GM12878 (cell line): ENCODE measurements at regions not wholly inside any gene's neighbourhood (a gene's known extent, or its start where the extent isn't known, plus 50 kb on each side); places are given as distances from the start of the nearest gene placed in this dataset.

Source experiments
- ATAC-seq: fragments of 200-7000 bp; cut with Tn5 transposase; 3 replicates; pipeline ENCODE4 v1.9.1; 2020; ENCODE audit warnings: mild to moderate bottlenecking, moderate library complexity
- BruUV-seq: library from RNA; stranded (reverse); fragments of 400-500 nt; replicated peaks from 2 replicates; lab custom pipeline; 2021; lab: Mats Ljungman, UMichigan
- CTCF ChIA-PET: fragments of 300-600 bp; sonication (Branson Sonifier 250); formaldehyde crosslinking; extraction: SDS; loops from one replicate; lab custom pipeline; 2021; ENCODE audit warnings: inconsistent platforms; lab: Yijun Ruan, JAX
- POLR2A ChIA-PET: fragments of 350-600 bp; formaldehyde crosslinking; extraction: SDS; loops from one replicate; lab custom pipeline; 2021; ENCODE audit warnings: inconsistent platforms; lab: Charles Lee
- RAD21 ChIA-PET: fragments of 300-600 bp; sonication (Branson Sonifier 250); formaldehyde crosslinking; loops from one replicate; lab custom pipeline; 2023; ENCODE audit warnings: antibody characterized with exemption; ENCODE audit not compliant: unreplicated experiment; lab: Charles Lee
- SMC1A ChIA-PET: fragments of 300-600 bp; sonication (Branson Sonifier 250); formaldehyde crosslinking; loops from one replicate; lab custom pipeline; 2023; ENCODE audit not compliant: unreplicated experiment, uncharacterized antibody; lab: Charles Lee
- DNase-seq: peaks from one replicate; pipeline ENCODE4 v3.0.0-alpha.2; 2011; ENCODE audit warnings: low read depth, low spot score
- FAIRE-seq: peaks from 3 replicates; lab custom pipeline; 2011; peaks lifted over from hg19 to GRCh38; lab: Jason Lieb, UNC
- H2AFZ ChIP-seq: 2 replicates; pipeline ENCODE4 v1.6.0; 2011; ENCODE audit warnings: low read depth, low read length, control low read depth; ENCODE audit not compliant: control insufficient read depth
- H3K27ac ChIP-seq: 2 replicates; pipeline ENCODE4 v1.5.1; 2011; ENCODE audit warnings: control low read depth; ENCODE audit not compliant: control insufficient read depth, insufficient read depth
- H3K27me3 ChIP-seq, 2 experiments: replicated peaks in 1 of 2; 2 replicates each; pipeline versions ENCODE4 v1.6.0 to v1.6.1; 2011; ENCODE audit warnings: low read length in 1 of 2; ENCODE audit not compliant: control insufficient read depth in 2 of 2, insufficient read depth in 2 of 2
- H3K36me3 ChIP-seq, 2 experiments: 2 replicates each; pipeline ENCODE4 v1.5.1; 2011; ENCODE audit warnings: low read length in 1 of 2; ENCODE audit not compliant: control insufficient read depth in 2 of 2, insufficient read depth in 2 of 2
- H3K4me1 ChIP-seq: 2 replicates; pipeline ENCODE4 v1.6.1; 2011; ENCODE audit warnings: mild to moderate bottlenecking, low read length, moderate library complexity, mixed read lengths; ENCODE audit not compliant: control insufficient read depth, insufficient read depth
- H3K4me2 ChIP-seq: 2 replicates; pipeline ENCODE4 v1.6.0; 2011; ENCODE audit warnings: control low read depth; ENCODE audit not compliant: control insufficient read depth, insufficient read depth
- H3K4me3 ChIP-seq: fragments of 200-600 bp; sonication (generic); 2 replicates; pipeline ENCODE4 v1.5.1; 2016
- H3K79me2 ChIP-seq: 2 replicates; pipeline ENCODE4 v1.6.0; 2011; ENCODE audit warnings: low read length; ENCODE audit not compliant: control insufficient read depth, insufficient read depth
- H3K9ac ChIP-seq: 2 replicates; pipeline ENCODE4 v1.8.0; 2011; ENCODE audit warnings: low read length, control low read depth, mixed read lengths; ENCODE audit not compliant: control insufficient read depth, insufficient read depth
- H3K9me3 ChIP-seq: replicated peaks from 3 replicates; pipeline ENCODE4 v1.5.1; 2011; ENCODE audit warnings: mild to moderate bottlenecking, low read length; ENCODE audit not compliant: control insufficient read depth, insufficient read depth
- H4K20me1 ChIP-seq: 2 replicates; pipeline ENCODE4 v1.6.0; 2011; ENCODE audit not compliant: control insufficient read depth, insufficient read depth
- CBFB ChIP-seq: IDR thresholded peaks from 2 replicates; pipeline ENCODE4 v1.6.1; 2016; ENCODE audit warnings: antibody characterized with exemption, low read depth
- CEBPB ChIP-seq, 2 experiments: fragments of 150-350 bp in 1 of 2; IDR thresholded peaks; 2 replicates each; pipeline ENCODE4 v1.6.1; 2012 to 2014; ENCODE audit warnings: low read depth in 2 of 2, low read length in 2 of 2, borderline replicate concordance in 1 of 2, inconsistent platforms in 1 of 2
- EGR1 ChIP-seq, 2 experiments: IDR thresholded peaks; 1 replicate in 1 of 2; 2 replicates in 1 of 2; pipeline ENCODE4 v1.6.1; 2011 to 2012; ENCODE audit warnings: low read depth in 2 of 2, low read length in 2 of 2, borderline replicate concordance in 1 of 2, mild to moderate bottlenecking in 1 of 2, moderate library complexity in 1 of 2
- GABPA ChIP-seq: IDR thresholded peaks from 2 replicates; pipeline ENCODE4 v1.6.1; 2014; ENCODE audit warnings: antibody characterized with exemption, low read depth, mild to moderate bottlenecking, inconsistent platforms
- NBN ChIP-seq: fragments of 450-650 bp; IDR thresholded peaks from 2 replicates; pipeline ENCODE4 v1.6.1; 2016
- RB1 ChIP-seq: fragments of 450-650 bp; formaldehyde crosslinking; IDR thresholded peaks from 2 replicates; pipeline ENCODE4 v1.6.1; 2017; ENCODE audit warnings: mild to moderate bottlenecking, borderline replicate concordance
- RFX5 ChIP-seq: IDR thresholded peaks from 2 replicates; pipeline ENCODE4 v1.6.1; 2011; ENCODE audit warnings: low read depth, low read length, improper control_type of control experiment
- SRF ChIP-seq, 2 experiments: IDR thresholded peaks; 2 replicates each; pipeline ENCODE4 v1.6.1; 2011; ENCODE audit warnings: low read depth in 2 of 2, low read length in 2 of 2, mild to moderate bottlenecking in 1 of 2, moderate library complexity in 1 of 2
- STAT1 ChIP-seq: fragments of 450-650 bp; conservative IDR thresholded peaks from 2 replicates; pipeline ENCODE4 v1.6.1; 2014; ENCODE audit warnings: antibody characterized with exemption, mild to moderate bottlenecking
- SUZ12 ChIP-seq: fragments of 200-600 bp; sonication (generic); IDR thresholded peaks from one replicate; pipeline ENCODE4 v1.6.1; 2018; ENCODE audit warnings: antibody characterized with exemption, mild to moderate bottlenecking; ENCODE audit not compliant: unreplicated experiment
- ZBED1 ChIP-seq: IDR thresholded peaks from 2 replicates; pipeline ENCODE4 v1.6.1; 2016; ENCODE audit warnings: borderline replicate concordance
- in situ Hi-C: fragments of 300-500 bp; cut with MboI; formaldehyde crosslinking; loops from 9 replicates; pipeline ENCODE4 v1.14.3; 2018; ENCODE audit warnings: mixed read lengths
- intact Hi-C: fragments of 100-400 bp; cut with micrococcal nuclease; formaldehyde crosslinking; loops from one replicate; pipeline ENCODE4 v1.14.2; 2022; ENCODE audit not compliant: unreplicated experiment
- TF ChIP-seq, protein P1 (sequence below): fragments of 450-650 bp; IDR thresholded peaks from 2 replicates; pipeline ENCODE4 v1.6.1; 2017; ENCODE audit warnings: mild to moderate bottlenecking
- TF ChIP-seq, protein P2 (sequence below): IDR thresholded peaks from 2 replicates; pipeline ENCODE4 v1.6.1; 2012; ENCODE audit warnings: low read depth, low read length, improper control_type of control experiment

DNA sequence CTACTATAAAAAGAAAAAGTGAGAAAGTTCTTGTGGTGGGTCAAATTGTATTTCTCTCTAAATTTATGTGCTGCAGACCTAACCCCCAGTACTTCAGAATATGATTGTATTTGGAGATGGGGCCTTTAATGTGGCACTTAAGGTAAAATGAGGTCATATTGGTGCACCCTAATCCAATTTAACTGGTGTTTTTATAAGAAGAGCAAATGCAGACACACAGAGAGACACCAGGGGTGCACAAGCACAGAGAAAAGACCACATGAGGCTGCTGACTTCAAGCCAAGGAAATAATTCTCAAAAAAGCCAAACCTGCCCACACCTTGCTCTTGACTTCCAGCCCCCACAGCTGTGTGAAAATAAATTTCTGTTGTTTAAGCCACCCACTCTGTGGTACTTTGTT lies 80.2 kb upstream of the HTR4 start:
- in situ Hi-C loops (loop anchor here (10.0 kb wide), 1 partner anchor 380 kb away; no protein-coding TSS in a partner anchor), intact Hi-C loops (loop anchor here (5.0 kb wide), 1 partner anchor 537 kb away; no protein-coding TSS in a partner anchor)
- no peak overlapping the region for H3K4me3 ChIP-seq
- FAIRE-seq, result no peak
- H3K27ac ChIP-seq, result no peak overlapping the region
- H3K9me3 ChIP-seq, result no peaks in the 10 kb centered on the region
- no peak for TF ChIP-seq CEBPB (IDR thresholded peaks at IDR 0.05; ENCODE audit: borderline replicate concordance in 1 of 2, low read depth in 2 of 2, low read length in 2 of 2)
- TF ChIP-seq GABPA, result no peak
- TF ChIP-seq CBFB, result no peak
- no peak for TF ChIP-seq STAT1
- TF ChIP-seq, protein P1, sequence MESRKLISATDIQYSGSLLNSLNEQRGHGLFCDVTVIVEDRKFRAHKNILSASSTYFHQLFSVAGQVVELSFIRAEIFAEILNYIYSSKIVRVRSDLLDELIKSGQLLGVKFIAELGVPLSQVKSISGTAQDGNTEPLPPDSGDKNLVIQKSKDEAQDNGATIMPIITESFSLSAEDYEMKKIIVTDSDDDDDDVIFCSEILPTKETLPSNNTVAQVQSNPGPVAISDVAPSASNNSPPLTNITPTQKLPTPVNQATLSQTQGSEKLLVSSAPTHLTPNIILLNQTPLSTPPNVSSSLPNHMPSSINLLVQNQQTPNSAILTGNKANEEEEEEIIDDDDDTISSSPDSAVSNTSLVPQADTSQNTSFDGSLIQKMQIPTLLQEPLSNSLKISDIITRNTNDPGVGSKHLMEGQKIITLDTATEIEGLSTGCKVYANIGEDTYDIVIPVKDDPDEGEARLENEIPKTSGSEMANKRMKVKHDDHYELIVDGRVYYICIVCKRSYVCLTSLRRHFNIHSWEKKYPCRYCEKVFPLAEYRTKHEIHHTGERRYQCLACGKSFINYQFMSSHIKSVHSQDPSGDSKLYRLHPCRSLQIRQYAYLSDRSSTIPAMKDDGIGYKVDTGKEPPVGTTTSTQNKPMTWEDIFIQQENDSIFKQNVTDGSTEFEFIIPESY, result no peak
- no peak for TF ChIP-seq NBN
- TF ChIP-seq RFX5, result no peak
- TF ChIP-seq EGR1 (IDR thresholded peaks at IDR 0.05; ENCODE audit: borderline replicate concordance in 1 of 2, low read depth in 2 of 2, low read length in 2 of 2), result no peak
- no peak for TF ChIP-seq RB1
- no peak for TF ChIP-seq SUZ12
- TF ChIP-seq ZBED1, result no peak
- TF ChIP-seq, protein P2, sequence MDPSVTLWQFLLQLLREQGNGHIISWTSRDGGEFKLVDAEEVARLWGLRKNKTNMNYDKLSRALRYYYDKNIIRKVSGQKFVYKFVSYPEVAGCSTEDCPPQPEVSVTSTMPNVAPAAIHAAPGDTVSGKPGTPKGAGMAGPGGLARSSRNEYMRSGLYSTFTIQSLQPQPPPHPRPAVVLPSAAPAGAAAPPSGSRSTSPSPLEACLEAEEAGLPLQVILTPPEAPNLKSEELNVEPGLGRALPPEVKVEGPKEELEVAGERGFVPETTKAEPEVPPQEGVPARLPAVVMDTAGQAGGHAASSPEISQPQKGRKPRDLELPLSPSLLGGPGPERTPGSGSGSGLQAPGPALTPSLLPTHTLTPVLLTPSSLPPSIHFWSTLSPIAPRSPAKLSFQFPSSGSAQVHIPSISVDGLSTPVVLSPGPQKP, result no peak
- no peak for TF ChIP-seq SRF (IDR thresholded peaks at IDR 0.05; ENCODE audit: low read depth in 2 of 2, low read length in 2 of 2)
- H3K4me1 ChIP-seq, result peaks cover 3% of the 10 kb centered on the region; the same call in 1 of the 2 replicates
- ChIA-PET SMC1A (interaction anchor here (0.7 to 7.1 kb wide), 15 partner anchors 8 to 381 kb away, joined by 3 to 101 read pairs (median 4); no protein-coding TSS in a partner anchor), RAD21 (interaction anchor here (0.6 to 9.0 kb wide), 5 partner anchors 217 to 380 kb away, joined by 3 to 91 read pairs (median 11); no protein-coding TSS in a partner anchor), POLR2A (no interaction called here), CTCF (interaction anchor here (0.6 to 17.0 kb wide), 18 partner anchors 8 to 524 kb away, joined by 3 to 523 read pairs (median 4); no protein-coding TSS in a partner anchor)
- no peaks in the 10 kb centered on the region for H4K20me1 ChIP-seq
- no peaks in the 10 kb centered on the region; a peak in 1 of 4 replicates for H3K27me3 ChIP-seq
- ATAC-seq, result no peak
- DNase-seq, result no peak
- no peak overlapping the region for H3K9ac ChIP-seq
- H3K79me2 ChIP-seq, result no peaks in the 10 kb centered on the region
- BruUV-seq, result no TSS peak
- H2AFZ ChIP-seq, result no peak overlapping the region
- no peak overlapping the region for H3K4me2 ChIP-seq
- no peaks in the 10 kb centered on the region for H3K36me3 ChIP-seq
